ENCODE measurements at regions not wholly inside any gene's neighbourhood (a gene's known extent, or its start where the extent isn't known, plus 50 kb on each side); places are given as distances from the start of the nearest gene placed in this dataset.
"Not testable (repeated sequence)": the region's sequence is repeated elsewhere in the genome, so short reads cannot be mapped to it uniquely, and the experiment has no call there.

DNA sequence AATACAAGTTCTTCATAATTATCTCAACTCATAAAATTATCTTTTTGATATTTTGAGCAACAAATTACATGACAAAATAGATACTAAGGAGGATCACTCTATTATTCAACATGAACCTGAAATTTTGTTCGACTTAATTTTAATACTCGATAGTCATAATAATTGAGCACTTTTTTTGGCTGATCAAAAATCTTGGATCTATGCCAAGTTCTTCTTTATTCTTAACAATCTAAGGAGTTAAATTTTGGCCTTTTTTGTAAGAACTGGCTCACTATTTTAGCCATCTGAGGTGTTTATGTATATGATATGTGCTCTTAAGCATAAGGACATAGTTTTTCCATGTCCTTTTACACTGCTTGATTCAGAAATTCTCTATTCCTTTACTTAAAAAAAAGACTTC lies 996.1 kb upstream of the COX7C start:
- no peak overlapping the region for H3K27ac ChIP-seq
- no peaks in the 10 kb centered on the region for H3K4me1 ChIP-seq
- intact Hi-C loops (cut with DNase I): no loop called here
- no peaks in the 10 kb centered on the region for H3K27me3 ChIP-seq
- DNase-seq (ENCODE audit: low spot score in 2 of 2): no peak
- TF ChIP-seq CTCF (IDR thresholded peaks at IDR 0.05): no peak
- H3K9me3 ChIP-seq: no peaks in the 10 kb centered on the region
- H3K4me3 ChIP-seq: no peak overlapping the region
- no peaks in the 10 kb centered on the region for H3K36me3 ChIP-seq

GRCh38 chr5:85628153-85628552 lies 989.6 kb upstream of the COX7C start:
- Histone ChIP-seq H3K9me3 (no peaks in the 10 kb centered on the region), H3K27me3 (no peaks in the 10 kb centered on the region), H3K36me3 (no peaks in the 10 kb centered on the region), H3K4me1 (no peaks in the 10 kb centered on the region), H3K4me3 (no peak overlapping the region), H3K27ac (no peak overlapping the region)
- intact Hi-C loops (cut with DNase I): no loop called here
- TF ChIP-seq CTCF (IDR thresholded peaks at IDR 0.05): no peak
- no peak for DNase-seq (ENCODE audit: low spot score in 2 of 2)

GRCh38 chr5:85638495-85639125 lies 979.1 kb upstream of the COX7C start:
- intact Hi-C loops (cut with DNase I); H3K4me1 ChIP-seq; H3K4me3 ChIP-seq; H3K9me3 ChIP-seq; H3K27me3 ChIP-seq; H3K36me3 ChIP-seq; DNase-seq (ENCODE audit: low spot score in 2 of 2); H3K27ac ChIP-seq: not testable (repeated sequence)

DNA sequence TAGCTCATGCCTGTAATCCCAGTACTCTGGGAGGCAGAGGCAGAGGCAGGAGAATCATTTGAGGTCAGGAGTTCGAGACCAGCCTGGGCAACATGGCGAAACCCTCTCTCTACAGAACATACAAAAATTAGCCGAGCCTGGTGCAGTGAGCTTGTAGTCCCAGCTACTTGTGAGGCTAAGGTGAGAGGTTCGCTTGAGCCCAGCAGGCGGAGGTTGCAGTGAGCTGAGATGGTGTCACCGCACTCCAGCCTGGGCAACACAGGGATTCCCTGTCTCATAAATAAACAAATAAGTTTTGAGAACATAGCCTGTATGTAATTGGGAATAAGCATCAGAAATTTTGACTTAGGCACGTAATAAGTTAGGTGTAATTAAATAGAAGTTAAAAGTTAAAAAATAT lies 971.7 kb upstream of the COX7C start:
- intact Hi-C loops (cut with DNase I): no loop called here
- H3K4me1 ChIP-seq: no peaks in the 10 kb centered on the region
- TF ChIP-seq CTCF (IDR thresholded peaks at IDR 0.05): no peak
- H3K9me3 ChIP-seq: no peaks in the 10 kb centered on the region
- H3K4me3 ChIP-seq: no peak overlapping the region
- H3K27me3 ChIP-seq: no peaks in the 10 kb centered on the region
- DNase-seq (ENCODE audit: low spot score in 2 of 2): no peak
- H3K27ac ChIP-seq: no peak overlapping the region
- no peaks in the 10 kb centered on the region for H3K36me3 ChIP-seq

GRCh38 chr5:85646641-85647040 lies 971.1 kb upstream of the COX7C start:
- intact Hi-C loops (cut with DNase I): no loop called here
- H3K4me1 ChIP-seq: no peaks in the 10 kb centered on the region
- TF ChIP-seq CTCF (IDR thresholded peaks at IDR 0.05): no peak

GRCh38 chr5:85647349-85648127 lies 970.2 kb upstream of the COX7C start:
- H3K36me3 ChIP-seq: no peaks in the 10 kb centered on the region
- no peak for TF ChIP-seq CTCF (IDR thresholded peaks at IDR 0.05)
- no peaks in the 10 kb centered on the region for H3K27me3 ChIP-seq
- no peak for DNase-seq (ENCODE audit: low spot score in 2 of 2)
- H3K27ac ChIP-seq: no peak overlapping the region
- H3K4me1 ChIP-seq: no peaks in the 10 kb centered on the region
- H3K4me3 ChIP-seq: no peak overlapping the region
- no peaks in the 10 kb centered on the region for H3K9me3 ChIP-seq
- intact Hi-C loops (cut with DNase I): no loop called here

More at GRCh38 chr5:85646641-85647040, 971.1 kb upstream of the COX7C start:
- no peaks in the 10 kb centered on the region for H3K9me3 ChIP-seq
- no peaks in the 10 kb centered on the region for H3K27me3 ChIP-seq
- no peaks in the 10 kb centered on the region for H3K36me3 ChIP-seq
- DNase-seq (ENCODE audit: low spot score in 2 of 2): no peak
- no peak overlapping the region for H3K27ac ChIP-seq
- no peak overlapping the region for H3K4me3 ChIP-seq

Data from ascending aorta (tissue), 2 donors.